A673 (cell line): ENCODE measurements at regions not wholly inside any gene's neighbourhood (a gene's known extent, or its start where the extent isn't known, plus 50 kb on each side); places are given as distances from the start of the nearest gene placed in this dataset.

ENCODE experiments used
- EZH2 ChIP-seq: fragments of 200-600 bp; sonication (generic); IDR thresholded peaks from 2 replicates; pipeline ENCODE4 v1.6.1; 2017; ENCODE audit warnings: borderline replicate concordance, low read depth, mild to moderate bottlenecking, mixed read lengths, antibody characterized with exemption, low read length; ENCODE audit not compliant: poor library complexity, severe bottlenecking
- TF ChIP-seq, protein P1 (sequence below): fragments of 300-800, 200-600 bp; sonication (generic); conservative IDR thresholded peaks from 2 replicates; pipeline ENCODE4 v1.5.1; 2017; ENCODE audit warnings: low read depth, mild to moderate bottlenecking, antibody characterized with exemption, low read length, moderate library complexity, mixed read lengths

DNA sequence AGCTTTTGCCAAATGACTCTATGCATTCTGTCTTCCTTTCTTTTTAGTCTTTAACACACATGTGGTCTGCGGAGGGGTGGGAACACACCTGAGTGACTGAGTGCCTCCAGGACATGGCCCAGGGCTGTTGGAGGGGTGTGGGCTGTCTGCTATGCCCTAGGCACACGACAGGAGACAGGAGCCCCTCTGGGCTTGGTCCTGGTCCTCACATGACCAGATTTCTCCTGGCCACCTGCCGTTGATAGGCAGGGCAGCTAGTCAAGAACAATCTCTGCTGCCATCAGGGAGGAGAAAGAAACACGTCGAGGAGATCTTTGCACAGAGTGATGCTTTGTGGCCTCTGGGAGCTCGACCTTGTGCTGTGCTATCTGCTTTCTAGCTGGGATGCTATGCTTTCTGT is 176.6 kb downstream of the KLF13 start:
- TF ChIP-seq, protein P1, sequence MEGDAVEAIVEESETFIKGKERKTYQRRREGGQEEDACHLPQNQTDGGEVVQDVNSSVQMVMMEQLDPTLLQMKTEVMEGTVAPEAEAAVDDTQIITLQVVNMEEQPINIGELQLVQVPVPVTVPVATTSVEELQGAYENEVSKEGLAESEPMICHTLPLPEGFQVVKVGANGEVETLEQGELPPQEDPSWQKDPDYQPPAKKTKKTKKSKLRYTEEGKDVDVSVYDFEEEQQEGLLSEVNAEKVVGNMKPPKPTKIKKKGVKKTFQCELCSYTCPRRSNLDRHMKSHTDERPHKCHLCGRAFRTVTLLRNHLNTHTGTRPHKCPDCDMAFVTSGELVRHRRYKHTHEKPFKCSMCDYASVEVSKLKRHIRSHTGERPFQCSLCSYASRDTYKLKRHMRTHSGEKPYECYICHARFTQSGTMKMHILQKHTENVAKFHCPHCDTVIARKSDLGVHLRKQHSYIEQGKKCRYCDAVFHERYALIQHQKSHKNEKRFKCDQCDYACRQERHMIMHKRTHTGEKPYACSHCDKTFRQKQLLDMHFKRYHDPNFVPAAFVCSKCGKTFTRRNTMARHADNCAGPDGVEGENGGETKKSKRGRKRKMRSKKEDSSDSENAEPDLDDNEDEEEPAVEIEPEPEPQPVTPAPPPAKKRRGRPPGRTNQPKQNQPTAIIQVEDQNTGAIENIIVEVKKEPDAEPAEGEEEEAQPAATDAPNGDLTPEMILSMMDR = no peak
- TF ChIP-seq EZH2 = no peak
